ENCODE measurements at regions not wholly inside any gene's neighbourhood (a gene's known extent, or its start where the extent isn't known, plus 50 kb on each side); places are given as distances from the start of the nearest gene placed in this dataset.

DNA sequence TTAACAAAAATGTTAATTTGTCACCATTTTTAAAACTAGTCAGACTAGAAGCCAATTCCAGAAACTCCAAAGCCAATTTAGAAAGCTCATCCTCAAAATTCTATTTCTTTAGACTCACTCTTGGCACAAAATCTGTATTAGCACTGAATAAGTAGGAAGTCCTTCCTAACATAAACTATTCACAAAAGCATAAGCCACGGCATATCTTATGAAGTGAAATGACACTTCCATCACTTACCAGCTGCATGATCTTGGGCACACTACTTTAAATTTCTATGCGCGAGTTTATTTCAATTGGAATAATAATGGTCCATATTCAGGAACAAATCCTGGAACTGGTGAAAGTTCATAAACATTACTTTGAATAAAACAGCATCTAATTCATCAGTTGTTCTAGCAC is 1544.0 kb downstream of the TECRL start:
- DNase-seq: no peak

DNA sequence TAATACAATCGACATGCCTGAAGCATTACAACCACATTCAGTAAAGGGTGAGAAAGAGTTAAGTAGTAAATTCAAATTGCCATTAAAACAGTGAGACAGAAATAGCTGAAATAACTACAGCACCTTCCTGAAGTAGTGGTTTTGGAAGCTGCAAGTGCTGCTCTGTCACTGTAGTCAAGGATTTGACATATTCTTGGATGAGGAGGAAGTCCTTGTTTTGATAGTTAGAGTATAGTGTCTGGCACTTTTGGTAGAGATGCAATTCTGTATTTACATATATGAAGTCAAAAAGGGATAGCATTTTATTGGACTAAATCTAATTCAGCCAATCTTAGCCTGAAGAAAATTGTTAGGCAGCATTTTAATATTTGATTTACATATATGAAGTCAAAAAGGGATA is 1559.6 kb downstream of the TECRL start:
- DNase-seq: no peak

DNA sequence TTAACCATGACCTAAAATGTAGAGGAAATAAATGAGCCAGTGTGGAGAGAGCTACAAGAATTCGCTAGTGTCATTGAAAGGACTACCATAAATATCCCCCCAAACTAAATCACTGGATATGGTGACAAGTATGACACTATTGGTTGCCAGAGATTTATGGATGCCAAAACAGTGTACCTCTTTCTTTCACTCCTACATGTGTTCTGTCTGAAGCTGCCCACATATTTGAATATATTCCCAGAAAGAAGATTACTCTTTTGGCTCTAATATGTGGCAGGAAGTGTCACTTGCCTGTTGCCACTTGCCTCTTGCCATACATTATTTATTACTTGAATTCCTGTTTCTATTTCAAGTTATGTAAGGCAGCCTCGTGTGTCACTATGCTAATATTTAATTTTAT is 1573.6 kb downstream of the TECRL start:
- DNase-seq: no peak

DNA sequence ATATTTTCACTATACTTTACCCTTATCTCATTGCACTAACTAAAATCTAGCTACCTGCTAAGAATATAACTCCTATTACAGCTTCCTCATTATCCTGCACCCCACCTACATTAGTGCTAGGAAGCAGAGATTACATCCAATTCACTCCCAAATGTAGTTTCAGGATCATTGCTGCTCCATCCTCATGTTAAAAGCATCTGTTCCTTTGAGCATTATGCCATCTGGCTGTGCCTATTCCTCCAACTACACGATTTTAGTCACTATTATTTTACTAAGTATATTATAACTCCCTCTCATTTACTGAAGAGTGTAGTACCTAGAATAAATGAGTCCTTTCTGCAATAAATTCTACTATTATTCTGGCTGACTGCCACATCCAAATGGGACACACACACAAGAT is 1586.9 kb downstream of the TECRL start:
- no peak for DNase-seq

DNA sequence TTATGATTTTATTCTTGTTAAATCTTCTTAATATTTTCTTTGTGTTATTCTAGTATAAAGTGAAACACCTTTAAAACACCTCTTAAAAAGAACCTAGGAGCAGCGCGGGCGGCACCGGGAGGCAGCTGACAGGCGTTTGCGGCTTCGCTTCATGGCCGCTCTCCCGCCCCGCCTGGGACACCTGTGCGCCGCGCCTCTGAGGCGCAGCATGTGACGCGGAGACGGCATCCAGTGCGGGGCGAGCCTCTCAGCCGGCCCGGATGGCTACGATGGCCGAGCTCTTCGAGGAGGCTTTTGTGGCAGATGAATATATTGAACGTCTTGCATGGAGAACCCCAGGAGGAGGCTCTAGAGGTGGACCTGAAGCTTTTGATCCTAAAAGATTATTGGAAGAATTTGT is 1592.7 kb downstream of the TECRL start:
- no peak for DNase-seq

GRCh38 chr4:62814510-62815047 is 1594.7 kb downstream of the TECRL start:
- DNase-seq: no peak

DNA sequence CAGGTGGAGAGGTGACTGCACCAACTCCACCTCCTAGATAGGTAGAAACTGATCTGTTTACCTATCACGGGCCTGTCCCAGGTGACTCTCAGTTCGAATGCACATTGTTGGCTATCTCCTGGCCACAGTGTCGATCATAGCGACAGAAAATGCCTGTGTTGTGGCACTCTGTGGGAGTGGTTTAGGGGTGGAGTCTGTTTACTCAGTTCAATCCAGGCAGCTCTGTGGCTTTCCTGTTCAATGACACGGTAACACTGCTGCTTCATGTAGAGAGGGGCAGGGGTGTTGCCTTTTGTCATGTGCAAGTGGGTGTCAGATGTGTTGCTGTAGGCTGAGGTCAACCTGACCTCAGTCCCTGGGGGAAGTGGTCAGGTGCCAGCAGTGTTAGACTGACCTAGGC is 1602.4 kb downstream of the TECRL start:
- no peak for DNase-seq

GRCh38 chr4:62804075-62804474 is 1603.9 kb downstream of the ADGRL3 start:
- no peak for DNase-seq

DNA sequence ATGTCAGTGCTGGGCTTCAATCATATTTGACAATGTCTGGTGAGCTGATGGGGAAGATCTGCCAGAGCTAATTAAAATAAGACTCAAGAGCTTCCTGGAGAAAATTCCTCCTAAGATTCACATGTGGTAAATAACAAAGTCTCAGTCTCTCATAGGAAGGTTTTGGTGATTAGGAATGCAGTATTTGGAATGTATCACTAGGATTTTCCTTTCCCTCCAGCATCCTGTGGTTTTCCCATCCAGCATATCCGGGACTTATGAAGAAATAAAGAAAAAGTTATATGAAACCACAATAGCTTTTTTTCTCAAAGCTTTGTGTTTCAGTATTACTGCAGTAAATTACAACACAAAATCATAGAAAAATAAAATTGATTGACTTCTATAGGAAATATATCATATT is 1597.1 kb downstream of the ADGRL3 start:
- no peak for DNase-seq

GRCh38 chr4:62791386-62791785 is 1591.3 kb downstream of the ADGRL3 start:
- no peak for DNase-seq

DNA sequence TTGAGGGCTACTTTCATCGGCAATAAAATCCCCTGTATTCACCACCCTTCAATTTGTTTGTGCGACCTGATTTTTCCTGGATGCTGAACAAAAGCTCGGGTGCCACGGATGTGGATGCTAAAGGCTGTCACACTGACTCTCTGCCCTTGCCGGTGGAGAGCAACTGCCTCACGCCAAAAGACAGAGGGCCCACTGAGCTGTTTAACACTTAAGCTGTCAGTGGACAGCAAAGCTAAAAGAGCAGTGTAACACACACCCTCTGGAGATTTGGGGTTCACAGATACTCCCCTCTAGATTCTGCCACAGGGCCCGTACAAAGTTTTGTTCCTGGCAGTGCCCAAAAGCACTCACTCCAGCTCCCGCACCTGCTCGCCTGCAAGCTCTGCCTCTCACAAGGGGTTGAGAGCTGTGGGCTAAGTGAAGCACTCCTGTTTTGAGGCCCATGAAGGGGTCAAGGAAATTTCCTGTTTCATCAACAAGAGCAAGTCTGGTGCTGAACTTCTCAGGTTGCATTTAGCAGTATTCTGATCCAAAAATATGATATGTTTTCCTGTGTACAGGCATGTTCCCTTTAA is 1571.9 kb downstream of the ADGRL3 start:
- no peak for DNase-seq

DNA sequence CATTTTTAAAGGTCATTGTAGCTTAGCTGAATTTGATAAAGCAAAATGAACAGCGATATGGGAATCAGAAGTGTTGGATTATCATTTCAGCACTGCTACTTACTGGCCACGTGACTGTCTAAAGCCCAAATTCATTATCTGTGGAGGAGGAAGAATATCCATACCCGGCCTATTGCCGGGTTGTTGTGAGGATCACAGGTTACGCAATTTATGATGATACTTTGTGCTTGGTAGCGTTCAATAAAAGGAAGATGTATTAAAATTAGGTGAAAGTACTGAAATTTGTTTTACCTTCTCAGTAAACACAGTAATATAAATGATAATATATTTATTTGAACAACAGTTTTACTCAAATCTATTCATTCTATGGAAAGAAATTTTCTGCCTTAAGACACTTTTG is 1540.2 kb downstream of the ADGRL3 start:
- no peak for DNase-seq

- DNase-seq: no peak
Observed at GRCh38 chr4:62717154-62717553, 1517.0 kb downstream of the ADGRL3 start.

- DNase-seq: no peak
Observed at GRCh38 chr4:62711575-62711974, 1511.4 kb downstream of the ADGRL3 start.

DNA sequence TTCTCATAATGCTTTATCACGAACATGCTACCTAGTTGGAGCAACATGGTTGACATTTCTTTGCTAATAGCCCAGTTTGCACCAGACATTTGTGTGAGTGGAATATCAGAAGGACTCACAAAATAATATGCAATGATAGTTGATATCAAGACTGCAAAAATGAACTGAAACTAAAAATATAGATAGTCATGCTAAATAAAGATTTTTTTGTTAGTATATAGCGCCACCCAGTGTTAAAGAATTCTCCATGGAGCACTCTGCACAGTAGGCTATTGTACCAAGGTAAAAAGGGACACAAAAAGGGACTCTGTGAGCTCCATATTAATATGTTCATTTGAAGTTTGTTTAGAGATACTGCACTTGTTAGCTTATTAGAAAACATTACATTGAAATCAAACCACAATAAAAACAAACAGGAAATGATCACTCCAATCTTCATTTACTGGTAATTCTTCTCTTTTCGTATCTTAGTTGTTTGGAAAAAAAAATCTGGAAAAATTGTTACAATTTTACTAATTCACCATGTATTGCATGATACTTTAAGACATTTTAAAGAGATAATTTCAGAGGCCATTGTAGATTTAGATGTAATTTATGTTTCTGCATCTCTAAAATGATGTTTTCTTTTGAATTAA is 1509.6 kb downstream of the ADGRL3 start:
- DNase-seq: no peak

DNA sequence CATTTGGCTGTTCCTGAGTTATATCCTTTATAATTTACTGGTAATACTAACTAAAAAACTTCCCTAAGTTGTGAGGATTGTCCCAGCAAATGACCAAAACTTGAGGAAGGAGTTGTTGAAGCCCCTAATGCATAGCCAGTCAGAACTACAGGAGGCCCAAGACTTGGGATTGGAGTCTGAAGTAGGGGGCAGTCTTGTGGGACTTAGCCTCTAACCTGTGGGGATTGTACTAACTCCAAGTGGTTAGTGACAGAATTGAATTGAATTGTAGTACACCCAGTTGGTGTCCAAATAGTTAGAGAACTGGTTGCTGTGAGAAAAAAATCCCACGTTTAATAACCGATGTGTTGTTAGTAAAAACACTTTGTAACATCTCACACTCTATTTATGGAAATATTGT is 1506.3 kb downstream of the ADGRL3 start:
- no peak for DNase-seq

- DNase-seq: no peak
Observed at GRCh38 chr4:62683799-62684566, 1483.9 kb downstream of the ADGRL3 start.

DNA sequence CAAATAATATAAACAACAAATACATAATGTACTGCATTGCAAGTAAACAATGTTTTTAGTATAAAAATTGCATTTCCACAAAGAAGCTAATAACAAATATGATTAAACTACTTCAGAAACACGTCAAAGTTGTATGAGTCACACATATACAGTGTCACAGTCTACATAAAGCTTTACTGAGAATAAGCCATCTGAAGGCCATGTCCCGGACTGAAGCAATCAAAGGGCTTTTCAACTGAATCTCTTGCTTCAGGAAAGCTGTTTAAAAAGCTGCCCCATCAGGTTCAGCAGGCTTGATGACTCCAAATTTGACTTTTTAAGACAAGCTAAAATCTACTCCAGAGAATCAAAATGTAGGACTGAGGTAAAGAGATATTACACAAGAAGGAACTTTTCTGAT is 1476.8 kb downstream of the ADGRL3 start:
- no peak for DNase-seq

DNA sequence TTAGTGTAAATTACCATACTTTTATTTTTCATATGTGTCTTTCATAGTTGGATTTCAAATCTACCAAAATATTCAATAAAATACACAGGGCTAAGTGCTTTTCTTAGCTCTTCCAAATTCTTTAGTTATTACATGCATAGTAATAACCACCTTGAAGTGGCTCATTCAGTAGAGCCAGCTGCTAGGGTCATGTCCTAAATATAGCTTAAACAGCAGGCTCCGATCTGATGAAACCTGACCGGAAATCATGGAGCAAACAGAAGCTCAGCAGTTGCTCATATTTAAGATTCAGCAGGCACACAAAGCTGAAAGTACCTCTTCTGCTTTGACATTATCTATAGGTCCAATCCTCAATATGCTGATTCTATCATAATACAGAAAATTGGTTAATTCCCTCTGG is 1470.4 kb downstream of the ADGRL3 start:
- DNase-seq: no peak

- DNase-seq: no peak
Observed at GRCh38 chr4:62661821-62662220, 1461.7 kb downstream of the ADGRL3 start.

- DNase-seq: no peak
Observed at GRCh38 chr4:62656006-62656405, 1455.9 kb downstream of the ADGRL3 start.

- no peak for DNase-seq
Observed at GRCh38 chr4:62644372-62644771, 1444.2 kb downstream of the ADGRL3 start.

GRCh38 chr4:62640296-62640695 is 1440.2 kb downstream of the ADGRL3 start:
- DNase-seq: no peak

DNA sequence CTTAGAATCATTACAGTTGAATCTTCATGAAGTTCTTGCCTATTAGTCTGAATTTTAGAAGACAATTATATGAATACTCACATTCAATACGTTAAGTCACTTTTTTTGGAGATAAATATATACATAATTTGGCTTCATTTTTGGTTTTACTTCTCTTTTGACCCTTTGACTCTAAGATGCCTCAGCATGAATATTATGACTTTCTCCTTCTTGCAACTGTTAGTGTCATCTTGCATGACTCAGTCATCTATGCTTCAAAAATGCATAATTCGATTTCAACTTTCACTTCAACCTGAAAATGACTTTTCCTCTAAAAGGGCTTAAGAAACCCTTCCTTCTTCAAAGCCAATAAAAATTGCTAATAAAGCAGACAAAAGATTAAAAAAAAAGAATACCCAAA is 1427.5 kb downstream of the ADGRL3 start:
- DNase-seq: no peak
